Stimulated activated CD4-positive, alpha-beta T cell treated with anti-CD3 and anti-CD28 coated beads, Interleukin-1b, Interleukin-23, amount 100 ng/mL, for 24 hours (primary cell): ENCODE measurements at regions not wholly inside any gene's neighbourhood (a gene's known extent, or its start where the extent isn't known, plus 50 kb on each side); places are given as distances from the start of the nearest gene placed in this dataset.

Source experiments
- DNase-seq, 4 experiments: peaks; one replicate each; pipeline ENCODE4 v3.0.0-alpha.2; 2020; ENCODE audit warnings: low read depth in 4 of 4, low spot score in 1 of 4

- DNase-seq: no peak
These were observed 382.8 kb upstream of the TSHZ2 start for GRCh38 chr20:52589251-52589812.

GRCh38 chr20:52586660-52587059, 385.5 kb upstream of the TSHZ2 start:
- DNase-seq: no peak

- DNase-seq: no peak
These were observed 386.8 kb upstream of the TSHZ2 start for GRCh38 chr20:52585333-52585732.

- DNase-seq: no peak
These were observed 387.0 kb upstream of the ZFP64 start for GRCh38 chr20:52578559-52578958.

- DNase-seq: no peak
These were observed 386.1 kb upstream of the ZFP64 start for GRCh38 chr20:52577696-52578095.

GRCh38 chr20:52572687-52573086, 381.1 kb upstream of the ZFP64 start:
- no peak for DNase-seq

- DNase-seq: no peak
These were observed 377.6 kb upstream of the ZFP64 start for GRCh38 chr20:52569201-52569600.

- DNase-seq: no peak
These were observed 374.0 kb upstream of the ZFP64 start for GRCh38 chr20:52565614-52566013.

- no peak for DNase-seq
These were observed 373.0 kb upstream of the ZFP64 start for GRCh38 chr20:52564594-52564993.

GRCh38 chr20:52552181-52552872, 360.7 kb upstream of the ZFP64 start:
- DNase-seq: no peak

- no peak for DNase-seq
These were observed 350.6 kb upstream of the ZFP64 start for GRCh38 chr20:52542131-52542530.

- no peak for DNase-seq
These were observed 348.9 kb upstream of the ZFP64 start for GRCh38 chr20:52540509-52540908.

GRCh38 chr20:52539891-52540290, 348.3 kb upstream of the ZFP64 start:
- DNase-seq: no peak

GRCh38 chr20:52536841-52537400, 345.3 kb upstream of the ZFP64 start:
- DNase-seq: no peak

- no peak for DNase-seq
These were observed 344.5 kb upstream of the ZFP64 start for GRCh38 chr20:52536040-52536439.

GRCh38 chr20:52534616-52535015, 343.0 kb upstream of the ZFP64 start:
- DNase-seq: no peak

GRCh38 chr20:52533401-52533800, 341.8 kb upstream of the ZFP64 start:
- no peak for DNase-seq

- no peak for DNase-seq
These were observed 341.1 kb upstream of the ZFP64 start for GRCh38 chr20:52532674-52533073.

GRCh38 chr20:52530571-52530970, 339.0 kb upstream of the ZFP64 start:
- DNase-seq: no peak

- DNase-seq: no peak
These were observed 338.2 kb upstream of the ZFP64 start for GRCh38 chr20:52529826-52530225.

- no peak for DNase-seq
These were observed 333.3 kb upstream of the ZFP64 start for GRCh38 chr20:52524861-52525260.

- DNase-seq: no peak
These were observed 327.2 kb upstream of the ZFP64 start for GRCh38 chr20:52518735-52519134.

- no peak for DNase-seq
These were observed 324.3 kb upstream of the ZFP64 start for GRCh38 chr20:52515877-52516276.
